CD8-positive, alpha-beta memory T cell (primary cell): ENCODE measurements at regions not wholly inside any gene's neighbourhood (a gene's known extent, or its start where the extent isn't known, plus 50 kb on each side); places are given as distances from the start of the nearest gene placed in this dataset.

ENCODE experiments used
- CTCF ChIA-PET: fragments of 350-600 bp; sonication (Branson Sonifier 250); formaldehyde crosslinking; loops from one replicate; lab custom pipeline; 2021; ENCODE audit warnings: antibody characterized with exemption; lab: Charles Lee
- POLR2A ChIA-PET: fragments of 350-600 bp; sonication (Branson Sonifier 250); formaldehyde crosslinking; loops from one replicate; lab custom pipeline; 2021; ENCODE audit warnings: antibody characterized with exemption; lab: Charles Lee
- DNase-seq, 5 donors: peaks; one replicate each; pipeline versions ENCODE4 v3.0.0 to v3.0.0-alpha.2; 2020 to 2022; ENCODE audit warnings: mixed read lengths in 1 of 5
- H3K27ac ChIP-seq: one replicate; pipeline ENCODE4 v1.7.0; 2013; ENCODE audit warnings: low read depth, mild to moderate bottlenecking, low read length, moderate library complexity
- H3K27me3 ChIP-seq: 2 replicates; pipeline ENCODE4 v1.7.0; 2013; ENCODE audit warnings: low read length, mild to moderate bottlenecking; ENCODE audit not compliant: insufficient read depth, poor library complexity, severe bottlenecking
- H3K36me3 ChIP-seq: 2 replicates; pipeline ENCODE4 v1.7.0; 2013; ENCODE audit warnings: mild to moderate bottlenecking, low read length, moderate library complexity; ENCODE audit not compliant: insufficient read depth
- H3K4me1 ChIP-seq: 2 replicates; pipeline ENCODE4 v1.7.0; 2013; ENCODE audit warnings: mild to moderate bottlenecking, low read length, moderate library complexity; ENCODE audit not compliant: insufficient read depth
- H3K4me3 ChIP-seq: 2 replicates; pipeline ENCODE4 v1.7.0; 2013; ENCODE audit warnings: mild to moderate bottlenecking, low read length
- H3K9me3 ChIP-seq: 2 replicates; pipeline ENCODE4 v1.7.0; 2013; ENCODE audit warnings: mild to moderate bottlenecking, low read length
- H3K27ac Mint-ChIP-seq, 8 donors: one replicate each; pipeline ENCODE4 v1.8.0; 2020 to 2021; ENCODE audit warnings: mixed read lengths in 8 of 8, mild to moderate bottlenecking in 6 of 8, inconsistent platforms in 3 of 8, moderate library complexity in 3 of 8
- H3K27me3 Mint-ChIP-seq, 2 donors: one replicate each; pipeline ENCODE4 v1.8.0; 2020 to 2021; ENCODE audit warnings: mixed read lengths in 2 of 2, mild to moderate bottlenecking in 1 of 2, moderate library complexity in 1 of 2
- H3K36me3 Mint-ChIP-seq, 3 donors: one replicate each; pipeline ENCODE4 v1.8.0; 2020 to 2021; ENCODE audit warnings: mixed read lengths in 3 of 3, inconsistent platforms in 1 of 3, mild to moderate bottlenecking in 1 of 3
- H3K4me1 Mint-ChIP-seq, 3 donors: one replicate each; pipeline ENCODE4 v1.8.0; 2020 to 2021; ENCODE audit warnings: mixed read lengths in 3 of 3, inconsistent platforms in 1 of 3, mild to moderate bottlenecking in 1 of 3
- H3K4me3 Mint-ChIP-seq, 7 donors: one replicate each; pipeline ENCODE4 v1.8.0; 2020 to 2021; ENCODE audit warnings: mixed read lengths in 7 of 7, mild to moderate bottlenecking in 6 of 7, moderate library complexity in 4 of 7, inconsistent platforms in 2 of 7
- H3K9me3 Mint-ChIP-seq, 5 donors: one replicate each; pipeline ENCODE4 v1.8.0; 2020 to 2022; ENCODE audit warnings: mixed read lengths in 5 of 5, mild to moderate bottlenecking in 3 of 5, moderate library complexity in 2 of 5, inconsistent platforms in 1 of 5

DNA sequence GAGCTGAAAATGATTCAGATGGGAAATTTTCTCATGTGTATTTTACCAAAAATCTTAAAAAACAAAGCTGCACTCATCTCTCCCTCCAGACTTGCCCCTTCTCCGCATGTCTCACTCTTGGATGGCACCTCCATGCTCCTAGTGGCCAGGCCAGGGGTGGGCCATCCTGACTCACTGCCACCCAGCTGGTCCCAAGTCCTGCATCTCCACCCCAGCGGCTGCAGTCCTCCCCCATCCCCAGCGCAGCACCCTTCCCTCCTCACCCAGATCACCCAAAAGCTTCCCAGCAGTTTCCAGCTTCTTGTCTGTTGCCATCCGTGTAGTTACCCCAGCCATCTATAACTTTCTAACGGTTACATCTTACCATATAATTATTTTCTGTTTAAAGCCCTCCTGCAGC lies 53.0 kb upstream of the INSIG1 start:
- DNase-seq = no peak
- ChIA-PET POLR2A (no interaction called here), CTCF (interaction anchor here (0.7 kb wide), 1 partner anchor 100 kb away, joined by 3 read pairs; no protein-coding TSS in a partner anchor)
- H3K27ac Mint-ChIP-seq = no peak overlapping the region
- Histone ChIP-seq H3K9me3 (no peaks in the 10 kb centered on the region), H3K4me1 (no peaks in the 10 kb centered on the region), H3K27me3 (no peaks in the 10 kb centered on the region), H3K4me3 (no peak overlapping the region), H3K36me3 (no peaks in the 10 kb centered on the region), H3K27ac (no peak overlapping the region)
- no peaks in the 10 kb centered on the region for H3K4me1 Mint-ChIP-seq
- H3K36me3 Mint-ChIP-seq = no peaks in the 10 kb centered on the region
- H3K9me3 Mint-ChIP-seq = no peaks in the 10 kb centered on the region
- H3K27me3 Mint-ChIP-seq = peaks cover 12 to 24% of the 10 kb centered on the region in 2 donors
- H3K4me3 Mint-ChIP-seq = no peak overlapping the region

DNA sequence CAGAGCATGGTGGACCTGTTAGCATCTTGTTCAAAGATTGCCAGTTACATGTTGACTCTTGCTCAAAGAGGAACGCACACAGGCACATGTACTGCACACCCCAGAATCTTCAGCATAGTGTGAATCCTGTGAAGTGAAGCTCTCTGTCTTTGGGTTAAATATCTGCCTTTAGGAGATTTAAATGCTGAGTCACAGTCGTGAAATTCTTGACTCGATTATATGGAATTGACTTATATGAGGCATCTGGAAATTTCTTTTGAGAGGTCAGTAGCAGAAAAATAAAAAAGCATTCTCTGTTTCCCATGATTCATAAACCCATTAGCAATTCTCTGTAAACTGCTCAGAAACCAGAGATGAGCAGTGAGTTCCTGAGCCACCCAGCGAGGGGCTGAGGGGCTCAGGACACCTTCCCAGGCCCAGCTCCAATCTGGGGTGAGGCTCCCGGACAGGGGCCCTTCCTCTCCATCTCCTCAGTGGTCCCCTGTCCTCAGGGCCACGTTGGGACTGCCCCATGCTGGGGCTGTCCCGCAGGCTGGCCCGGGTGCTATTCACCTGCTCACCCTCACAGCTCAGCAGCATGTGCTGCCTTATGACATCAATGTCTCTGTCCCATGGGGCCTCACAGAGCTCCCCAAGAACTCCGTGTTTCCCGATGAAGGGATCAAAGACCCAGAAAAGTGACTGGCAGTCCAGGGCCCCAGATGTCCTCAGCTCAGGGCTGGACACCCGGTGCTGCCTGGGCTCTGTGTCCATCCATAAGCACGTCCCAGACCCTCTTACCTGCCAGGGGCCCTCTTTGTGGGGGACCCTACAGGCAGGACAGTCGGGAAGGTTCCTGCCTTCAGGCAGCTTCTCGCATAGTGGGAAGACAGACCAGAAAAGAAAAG lies 50.0 kb upstream of the INSIG1 start:
- no peak overlapping the region for H3K27ac Mint-ChIP-seq
- no peaks in the 10 kb centered on the region for H3K27me3 ChIP-seq
- CTCF ChIA-PET = interaction anchor here (1.0 kb wide), 1 partner anchor 25 kb away, joined by 4 read pairs; no protein-coding TSS in a partner anchor
- no peaks in the 10 kb centered on the region for H3K9me3 ChIP-seq
- no peaks in the 10 kb centered on the region for H3K9me3 Mint-ChIP-seq
- H3K36me3 Mint-ChIP-seq = no peaks in the 10 kb centered on the region
- no peak overlapping the region for H3K4me3 Mint-ChIP-seq
- H3K27me3 Mint-ChIP-seq = peaks cover 14 to 20% of the 10 kb centered on the region in 2 donors
- H3K36me3 ChIP-seq = no peaks in the 10 kb centered on the region
- H3K4me1 ChIP-seq = no peaks in the 10 kb centered on the region
- POLR2A ChIA-PET = no interaction called here
- no peak for DNase-seq
- H3K4me1 Mint-ChIP-seq = no peaks in the 10 kb centered on the region
- no peak overlapping the region for H3K4me3 ChIP-seq
- no peak overlapping the region for H3K27ac ChIP-seq
